ENCODE measurements at regions not wholly inside any gene's neighbourhood (a gene's known extent, or its start where the extent isn't known, plus 50 kb on each side); places are given as distances from the start of the nearest gene placed in this dataset.

GRCh38 chr12:27385766-27386564 is 53.3 kb downstream of the BMAL2 start:
- Histone ChIP-seq H3K27ac (no peak overlapping the region), H3K4me1 (peaks cover 18% of the 10 kb centered on the region; the same call in 2 of the 3 replicates), H3K9me3 (no peaks in the 10 kb centered on the region), H3K4me2 (no peak overlapping the region), H3K4me3 (no peak overlapping the region)
- 91% methylated on average over 10 of the region's 10 CpGs for WGBS (ENCODE audit: missing lambda C conversion rate)
- CTCF ChIA-PET: interaction anchor here (1.2 to 3.2 kb wide), 6 partner anchors 9 to 250 kb away, joined by 3 to 23 read pairs (median 10); no protein-coding TSS in a partner anchor
- no peak for ATAC-seq
- DNase-seq (ENCODE audit: low read depth in 1 of 2, low spot score in 1 of 2): no peak
- no peak for TF ChIP-seq POLR2AphosphoS2 (conservative IDR thresholded peaks at IDR 0.05; ENCODE audit: low read length)
- TF ChIP-seq ATOH8 (CRISPR knock-in tag; IDR thresholded peaks at IDR 0.05; ENCODE audit: low read depth): no peak
- no peak for TF ChIP-seq CHD2 (IDR thresholded peaks at IDR 0.05; ENCODE audit: low read length, partially characterized antibody)
- no peak for TF ChIP-seq HMGXB4 (CRISPR knock-in tag; IDR thresholded peaks at IDR 0.05; ENCODE audit: borderline replicate concordance)
- no peak for TF ChIP-seq MAX (IDR thresholded peaks at IDR 0.05)
- TF ChIP-seq RCOR1 (IDR thresholded peaks at IDR 0.05; ENCODE audit: low read depth, low read length): no peak
- no peak for TF ChIP-seq TP53 (CRISPR knock-in tag; IDR thresholded peaks at IDR 0.05)
- TF ChIP-seq MAFK (IDR thresholded peaks at IDR 0.05; ENCODE audit: partially characterized antibody): no peak
- no peak for TF ChIP-seq NPAS2 (CRISPR knock-in tag; IDR thresholded peaks at IDR 0.05; ENCODE audit: borderline replicate concordance)
- no peak for TF ChIP-seq PHF8 (IDR thresholded peaks at IDR 0.05; ENCODE audit: borderline replicate concordance, low read depth)
- no peak for TF ChIP-seq MAZ (IDR thresholded peaks at IDR 0.05; ENCODE audit: borderline replicate concordance, low read depth, low read length)
- no peak for TF ChIP-seq HOXB13 (CRISPR knock-in tag; IDR thresholded peaks at IDR 0.05; ENCODE audit: low read depth)
- no peak for TF ChIP-seq E2F6 (IDR thresholded peaks at IDR 0.05; ENCODE audit: borderline replicate concordance, low read depth)
- no peak for TF ChIP-seq HOXB5 (CRISPR knock-in tag; IDR thresholded peaks at IDR 0.05)
- POLR2A ChIA-PET: no interaction called here
- no peak for FAIRE-seq

- Histone ChIP-seq H3K27ac (no peak overlapping the region), H3K4me3 (no peak overlapping the region), H3K9me3 (no peaks in the 10 kb centered on the region), H3K4me1 (peaks cover 18% of the 10 kb centered on the region; the same call in 2 of the 3 replicates), H3K4me2 (peak overlapping the region; percentile 13; the same call in 1 of the 3 replicates)
- ATAC-seq: no peak
- ChIA-PET CTCF (interaction anchor here (0.8 to 1.2 kb wide), 3 partner anchors 37 to 247 kb away, joined by 3 read pairs; no protein-coding TSS in a partner anchor), POLR2A (no interaction called here)
- no peak for DNase-seq (ENCODE audit: low read depth in 1 of 2, low spot score in 1 of 2)
- WGBS (ENCODE audit: missing lambda C conversion rate): 91% methylated on average over 1 of the region's 1 CpG
- FAIRE-seq: no peak
- TF ChIP-seq ZFP36 (IDR thresholded peaks at IDR 0.05; ENCODE audit: borderline replicate concordance, partially characterized antibody) (no peak), CHD4 (IDR thresholded peaks at IDR 0.05; ENCODE audit: borderline replicate concordance) (no peak), MAFK (IDR thresholded peaks at IDR 0.05; ENCODE audit: partially characterized antibody) (no peak), ESRRA (IDR thresholded peaks at IDR 0.05; ENCODE audit: borderline replicate concordance, low read length) (no peak), HOXA7 (CRISPR knock-in tag; IDR thresholded peaks at IDR 0.05) (no peak), REST (IDR thresholded peaks at IDR 0.05) (no peak), PHF8 (IDR thresholded peaks at IDR 0.05; ENCODE audit: borderline replicate concordance, low read depth) (no peak), RAD21 (conservative IDR thresholded peaks at IDR 0.05 in 1 of 2, IDR thresholded peaks at IDR 0.05 in 1 of 2) (no peak), TP53 (CRISPR knock-in tag; IDR thresholded peaks at IDR 0.05) (no peak), MYC (IDR thresholded peaks at IDR 0.05; ENCODE audit: borderline replicate concordance, low read length) (no peak), HDAC2 (IDR thresholded peaks at IDR 0.05) (no peak), POLR2AphosphoS2 (conservative IDR thresholded peaks at IDR 0.05; ENCODE audit: low read length) (no peak), PBX3 (IDR thresholded peaks at IDR 0.05) (no peak), HMGXB4 (CRISPR knock-in tag; IDR thresholded peaks at IDR 0.05; ENCODE audit: borderline replicate concordance) (no peak), RFX5 (IDR thresholded peaks at IDR 0.05) (no peak)
Observed at GRCh38 chr12:27387473-27387872, 54.8 kb downstream of the BMAL2 start.
